HG03039 (cell line): ENCODE measurements at regions not wholly inside any gene's neighbourhood (a gene's known extent, or its start where the extent isn't known, plus 50 kb on each side); places are given as distances from the start of the nearest gene placed in this dataset.

Source experiments
- ATAC-seq: cut with Tn5 transposase; IDR thresholded peaks from one replicate; pipeline ENCODE4 v1.9.1; 2021; ENCODE audit warnings: mild to moderate bottlenecking, moderate library complexity; ENCODE audit not compliant: unreplicated experiment

GRCh38 chr12:45548426-45548825 is 181.1 kb upstream of the ARID2 start:
- no peak for ATAC-seq

- no peak for ATAC-seq
Measured at GRCh38 chr12:45549337-45549902, 180.1 kb upstream of the ARID2 start.

GRCh38 chr12:45553204-45553603 is 176.3 kb upstream of the ARID2 start:
- ATAC-seq, result no peak

GRCh38 chr12:45557016-45557415 is 172.5 kb upstream of the ARID2 start:
- ATAC-seq, result no peak

GRCh38 chr12:45558353-45558752 is 171.2 kb upstream of the ARID2 start:
- ATAC-seq, result no peak

GRCh38 chr12:45559537-45559936 is 170.0 kb upstream of the ARID2 start:
- ATAC-seq, result no peak

GRCh38 chr12:45560689-45561088 is 168.8 kb upstream of the ARID2 start:
- ATAC-seq, result no peak

GRCh38 chr12:45561488-45561887 is 168.0 kb upstream of the ARID2 start:
- no peak for ATAC-seq

- ATAC-seq, result no peak
Measured at GRCh38 chr12:45565590-45565989, 163.9 kb upstream of the ARID2 start.

- ATAC-seq, result no peak
Measured at GRCh38 chr12:45566257-45566656, 163.2 kb upstream of the ARID2 start.

GRCh38 chr12:45568808-45569207 is 160.7 kb upstream of the ARID2 start:
- ATAC-seq, result no peak

- ATAC-seq, result no peak
Measured at GRCh38 chr12:45570501-45570900, 159.0 kb upstream of the ARID2 start.

- ATAC-seq, result no peak
Measured at GRCh38 chr12:45572114-45572513, 157.4 kb upstream of the ARID2 start.

- no peak for ATAC-seq
Measured at GRCh38 chr12:45575417-45575816, 154.1 kb upstream of the ARID2 start.

- ATAC-seq, result no peak
Measured at GRCh38 chr12:45575823-45576475, 153.6 kb upstream of the ARID2 start.

GRCh38 chr12:45577844-45578399 is 151.6 kb upstream of the ARID2 start:
- ATAC-seq, result no peak

- no peak for ATAC-seq
Measured at GRCh38 chr12:45580356-45580969, 149.0 kb upstream of the ARID2 start.

- ATAC-seq, result no peak
Measured at GRCh38 chr12:45581112-45581511, 148.4 kb upstream of the ARID2 start.

- no peak for ATAC-seq
Measured at GRCh38 chr12:45582536-45582935, 147.0 kb upstream of the ARID2 start.

- no peak for ATAC-seq
Measured at GRCh38 chr12:45582986-45583659, 146.4 kb upstream of the ARID2 start.

GRCh38 chr12:45584336-45584735 is 145.2 kb upstream of the ARID2 start:
- no peak for ATAC-seq
